ENCODE measurements at regions not wholly inside any gene's neighbourhood (a gene's known extent, or its start where the extent isn't known, plus 50 kb on each side); places are given as distances from the start of the nearest gene placed in this dataset.

- TF ChIP-seq CTCF (IDR thresholded peaks at IDR 0.05): no peak
- no peak for DNase-seq (ENCODE audit: low spot score)
- no peak for ATAC-seq (ENCODE audit: low FRiP score)
Observed at GRCh38 chr2:22880161-22880560, 504.8 kb upstream of the KLHL29 start.

GRCh38 chr2:22882011-22882410, 503.0 kb upstream of the KLHL29 start:
- ATAC-seq (ENCODE audit: low FRiP score) (no peak), DNase-seq (ENCODE audit: low spot score) (no peak)
- TF ChIP-seq CTCF (IDR thresholded peaks at IDR 0.05): no peak

- no peak for ATAC-seq (ENCODE audit: low FRiP score)
- DNase-seq (ENCODE audit: low spot score): no peak
- TF ChIP-seq CTCF (IDR thresholded peaks at IDR 0.05): no peak
Observed at GRCh38 chr2:22882643-22883042, 502.3 kb upstream of the KLHL29 start.

- ATAC-seq (ENCODE audit: low FRiP score) (no peak), DNase-seq (ENCODE audit: low spot score) (no peak)
- no peak for TF ChIP-seq CTCF (IDR thresholded peaks at IDR 0.05)
Observed at GRCh38 chr2:22883054-22883453, 501.9 kb upstream of the KLHL29 start.

- TF ChIP-seq CTCF (IDR thresholded peaks at IDR 0.05): no peak
- DNase-seq (ENCODE audit: low spot score) (no peak), ATAC-seq (ENCODE audit: low FRiP score) (no peak)
Observed at GRCh38 chr2:22885245-22885644, 499.7 kb upstream of the KLHL29 start.

GRCh38 chr2:22887426-22887825, 497.6 kb upstream of the KLHL29 start:
- TF ChIP-seq CTCF (IDR thresholded peaks at IDR 0.05): no peak
- no peak for DNase-seq (ENCODE audit: low spot score)
- ATAC-seq (ENCODE audit: low FRiP score): no peak

GRCh38 chr2:22887845-22888244, 497.1 kb upstream of the KLHL29 start:
- ATAC-seq (ENCODE audit: low FRiP score) (no peak), DNase-seq (ENCODE audit: low spot score) (no peak)
- TF ChIP-seq CTCF (IDR thresholded peaks at IDR 0.05): no peak

All from omental fat pad (tissue), 3 donors.